MG63 (cell line): ENCODE measurements at regions not wholly inside any gene's neighbourhood (a gene's known extent, or its start where the extent isn't known, plus 50 kb on each side); places are given as distances from the start of the nearest gene placed in this dataset.

Source experiments
- DNase-seq: peaks from one replicate; pipeline ENCODE4 v3.0.0-alpha.2; 2020
- H3K27me3 ChIP-seq: fragments of 250-450 bp; sonication (Bioruptor Pico); 2 replicates; pipeline ENCODE4 v1.5.1; 2020; ENCODE audit warnings: mild to moderate bottlenecking, moderate library complexity
- H3K36me3 ChIP-seq: fragments of 250-450 bp; sonication (Bioruptor Pico); 2 replicates; pipeline ENCODE4 v1.5.1; 2020; ENCODE audit warnings: mild to moderate bottlenecking, moderate library complexity
- H3K4me3 ChIP-seq: fragments of 250-450 bp; sonication (Bioruptor Pico); 2 replicates; pipeline ENCODE4 v1.5.1; 2020; ENCODE audit warnings: mild to moderate bottlenecking, moderate library complexity
- H3K9me3 ChIP-seq: fragments of 250-450 bp; sonication (Bioruptor Pico); 2 replicates; pipeline ENCODE4 v1.5.1; 2020; ENCODE audit warnings: mild to moderate bottlenecking, moderate library complexity

GRCh38 chr9:29200650-29201049 lies 1627.4 kb upstream of the C9orf72 start:
- Histone ChIP-seq H3K36me3 (no peaks in the 10 kb centered on the region), H3K27me3 (no peaks in the 10 kb centered on the region), H3K4me3 (no peak overlapping the region), H3K9me3 (no peaks in the 10 kb centered on the region)
- no peak for DNase-seq

GRCh38 chr9:29203244-29203930 lies 1630.1 kb upstream of the C9orf72 start:
- Histone ChIP-seq H3K9me3 (no peaks in the 10 kb centered on the region), H3K36me3 (no peaks in the 10 kb centered on the region), H3K27me3 (no peaks in the 10 kb centered on the region), H3K4me3 (no peak overlapping the region)
- DNase-seq: no peak

- H3K4me3 ChIP-seq: no peak overlapping the region
- H3K36me3 ChIP-seq: no peaks in the 10 kb centered on the region
- no peaks in the 10 kb centered on the region for H3K9me3 ChIP-seq
- DNase-seq: no peak
- H3K27me3 ChIP-seq: peaks cover 10% of the 10 kb centered on the region; the same call in 1 of the 2 replicates
These were observed 1635.4 kb upstream of the C9orf72 start for GRCh38 chr9:29208670-29209069.

GRCh38 chr9:29209748-29210291 lies 1636.5 kb upstream of the C9orf72 start:
- Histone ChIP-seq H3K27me3 (peaks cover 15% of the 10 kb centered on the region; the same call in 1 of the 2 replicates), H3K36me3 (no peaks in the 10 kb centered on the region)
- DNase-seq: no peak

GRCh38 chr9:29211003-29211579 lies 1637.8 kb upstream of the C9orf72 start:
- Histone ChIP-seq H3K27me3 (peaks cover 15% of the 10 kb centered on the region; the same call in 1 of the 2 replicates), H3K36me3 (no peaks in the 10 kb centered on the region), H3K9me3 (no peaks in the 10 kb centered on the region), H3K4me3 (no peak overlapping the region)
- DNase-seq: no peak

More at GRCh38 chr9:29209748-29210291, 1636.5 kb upstream of the C9orf72 start:
- Histone ChIP-seq H3K4me3 (no peak overlapping the region), H3K9me3 (no peaks in the 10 kb centered on the region)

- peak; percentile 33 for DNase-seq
- H3K36me3 ChIP-seq: no peaks in the 10 kb centered on the region
- peak overlapping the region; percentile 33 for H3K4me3 ChIP-seq
- peaks cover 15% of the 10 kb centered on the region; the same call in 1 of the 2 replicates for H3K27me3 ChIP-seq
- H3K9me3 ChIP-seq: no peaks in the 10 kb centered on the region
These were observed 1638.5 kb upstream of the C9orf72 start for GRCh38 chr9:29211580-29212396.

GRCh38 chr9:29212397-29213387 lies 1639.4 kb upstream of the C9orf72 start:
- Histone ChIP-seq H3K36me3 (no peaks in the 10 kb centered on the region), H3K9me3 (no peaks in the 10 kb centered on the region), H3K4me3 (peak overlapping the region; percentile 30), H3K27me3 (peaks cover 15% of the 10 kb centered on the region; the same call in 1 of the 2 replicates)
- DNase-seq: no peak

GRCh38 chr9:29213417-29214153 lies 1640.3 kb upstream of the C9orf72 start, which contains the start of gene LINGO2:
Gene LINGO2 (minus strand): TSS chr9:29213601.
- Histone ChIP-seq H3K4me3 (peak within 1 kb of the TSS; percentile 30), H3K9me3 (no peaks in the 10 kb centered on the region), H3K27me3 (peaks cover 15% of the 10 kb centered on the region; the same call in 1 of the 2 replicates), H3K36me3 (no peaks in the 10 kb centered on the region)
- DNase-seq: no peak

GRCh38 chr9:29214154-29214689 lies 1640.9 kb upstream of the C9orf72 start:
- peak overlapping the region; percentile 9 for H3K4me3 ChIP-seq
- peaks cover 15% of the 10 kb centered on the region; the same call in 1 of the 2 replicates for H3K27me3 ChIP-seq
- no peaks in the 10 kb centered on the region for H3K36me3 ChIP-seq
- no peaks in the 10 kb centered on the region for H3K9me3 ChIP-seq
- DNase-seq: no peak

- no peaks in the 10 kb centered on the region for H3K9me3 ChIP-seq
- peaks cover 15% of the 10 kb centered on the region; the same call in 1 of the 2 replicates for H3K27me3 ChIP-seq
- H3K36me3 ChIP-seq: no peaks in the 10 kb centered on the region
- peak overlapping the region; percentile 9 for H3K4me3 ChIP-seq
- DNase-seq: no peak
These were observed 1641.5 kb upstream of the C9orf72 start for GRCh38 chr9:29214690-29215253.

GRCh38 chr9:29217966-29218365 lies 1644.7 kb upstream of the C9orf72 start:
- H3K27me3 ChIP-seq: peaks cover 8% of the 10 kb centered on the region; the same call in 1 of the 2 replicates
- H3K9me3 ChIP-seq: no peaks in the 10 kb centered on the region
- H3K36me3 ChIP-seq: no peaks in the 10 kb centered on the region
- no peak for DNase-seq
- no peak overlapping the region for H3K4me3 ChIP-seq

GRCh38 chr9:29220596-29221251 lies 1647.4 kb upstream of the C9orf72 start:
- no peak for DNase-seq
- Histone ChIP-seq H3K4me3 (no peak overlapping the region), H3K27me3 (no peaks in the 10 kb centered on the region), H3K9me3 (no peaks in the 10 kb centered on the region), H3K36me3 (no peaks in the 10 kb centered on the region)

- no peak overlapping the region for H3K4me3 ChIP-seq
These were observed 1655.3 kb upstream of the C9orf72 start for GRCh38 chr9:29228558-29228957.

GRCh38 chr9:29230931-29231330 lies 1657.7 kb upstream of the C9orf72 start:
- H3K4me3 ChIP-seq: no peak overlapping the region
- no peak for DNase-seq
- H3K27me3 ChIP-seq: no peaks in the 10 kb centered on the region
- no peaks in the 10 kb centered on the region for H3K9me3 ChIP-seq
- H3K36me3 ChIP-seq: no peaks in the 10 kb centered on the region

More at GRCh38 chr9:29228558-29228957, 1655.3 kb upstream of the C9orf72 start:
- Histone ChIP-seq H3K36me3 (no peaks in the 10 kb centered on the region), H3K9me3 (no peaks in the 10 kb centered on the region), H3K27me3 (no peaks in the 10 kb centered on the region)
- DNase-seq: no peak
